COLO668 (cell line): ENCODE measurements at regions not wholly inside any gene's neighbourhood (a gene's known extent, or its start where the extent isn't known, plus 50 kb on each side); places are given as distances from the start of the nearest gene placed in this dataset.

ENCODE experiments used
- DNase-seq: peaks from one replicate; lab custom pipeline; 2025; ENCODE audit not compliant: unreplicated experiment; lab: John Stamatoyannopoulos, UW

DNA sequence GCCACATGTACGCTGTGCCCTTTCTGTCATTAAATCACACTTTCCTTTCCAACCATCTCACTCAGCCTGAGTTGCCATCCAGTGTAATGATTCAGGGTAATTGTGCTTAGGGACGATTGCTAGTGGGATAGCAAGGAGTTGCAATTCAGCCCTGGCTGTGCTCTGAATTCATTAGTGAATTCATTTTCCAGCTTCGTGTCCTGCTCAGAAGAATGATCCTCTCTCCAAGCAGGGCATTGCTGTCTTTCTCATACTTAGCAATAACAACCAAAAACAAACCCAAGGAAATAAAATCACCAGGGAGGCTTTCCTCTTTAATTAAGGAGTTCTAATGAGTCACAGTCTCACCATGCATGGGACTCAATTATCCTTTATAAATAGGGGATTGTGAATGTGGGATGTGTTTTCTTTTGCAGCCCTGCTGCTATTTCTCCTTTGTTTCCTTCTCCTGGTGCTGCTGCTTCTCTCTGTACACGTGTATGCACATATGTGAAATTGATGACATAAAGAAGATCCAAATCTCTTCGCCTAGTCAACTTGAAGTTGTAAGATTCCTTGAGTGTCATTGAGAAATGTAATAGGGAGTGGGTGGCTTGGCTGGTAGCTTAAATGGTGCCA lies 167.0 kb downstream of the TSEN15 start:
- DNase-seq, result no peak

GRCh38 chr1:184219414-184219813 lies 167.4 kb upstream of the C1orf21 start:
- no peak for DNase-seq

DNA sequence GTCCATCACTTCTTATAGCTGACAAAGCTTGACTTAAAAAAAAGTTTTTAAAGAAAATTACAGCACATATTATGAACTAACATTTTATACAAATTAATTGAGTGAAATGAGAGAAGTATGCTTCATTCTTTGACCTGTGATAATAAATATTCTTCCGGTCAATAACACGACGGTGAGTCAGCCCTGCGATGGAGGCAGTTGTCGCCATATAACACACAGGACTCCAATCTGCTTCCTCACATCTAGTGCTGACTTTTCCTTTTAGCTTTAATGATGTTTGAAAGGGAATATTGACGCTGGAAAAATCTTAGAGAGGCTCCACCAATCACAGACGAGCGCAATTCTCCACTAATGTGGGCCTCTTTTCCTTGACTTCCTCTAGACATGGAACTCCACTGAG lies 166.9 kb upstream of the C1orf21 start:
- no peak for DNase-seq

DNA sequence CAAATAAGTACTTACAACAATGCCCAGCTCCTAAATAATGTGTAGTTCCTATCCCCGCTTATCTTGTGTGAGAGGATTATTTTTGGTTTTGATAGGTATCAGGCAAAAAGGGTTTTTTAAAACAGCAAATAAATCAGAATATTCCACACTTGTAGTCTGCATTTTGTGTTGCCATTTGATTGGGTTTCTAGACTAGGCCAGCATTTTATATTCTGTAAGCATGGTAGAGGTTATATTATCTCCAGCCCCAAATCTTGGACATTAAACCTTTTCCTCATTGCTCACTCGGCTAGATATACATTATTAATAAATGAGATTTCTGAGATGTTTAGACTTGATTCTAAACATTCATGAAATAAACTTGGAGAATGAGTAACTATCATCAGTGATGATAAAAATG lies 165.7 kb upstream of the C1orf21 start:
- no peak for DNase-seq

- DNase-seq, result peak; percentile 62
Observed at GRCh38 chr1:184222652-184223052, 164.2 kb upstream of the C1orf21 start.

DNA sequence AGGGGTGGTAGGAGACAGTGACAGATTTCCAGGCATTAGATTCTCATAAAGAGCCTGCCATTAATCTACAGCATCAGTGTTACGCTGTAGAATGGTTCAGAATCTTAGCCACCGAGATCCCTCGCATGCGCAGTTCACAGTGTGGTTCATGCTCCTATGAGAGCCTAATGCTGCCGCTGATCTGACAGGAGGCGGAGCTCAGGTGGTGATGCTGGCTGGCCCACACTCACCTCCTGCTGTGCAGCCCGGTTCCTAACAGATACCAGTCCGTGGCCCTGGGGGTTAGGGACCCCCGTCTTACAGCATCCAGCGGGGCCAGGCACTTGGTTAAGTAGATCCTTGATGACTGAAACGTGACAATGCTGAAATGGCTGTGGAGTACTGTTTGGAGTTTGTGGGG lies 163.6 kb upstream of the C1orf21 start:
- DNase-seq, result no peak

- no peak for DNase-seq
Observed at GRCh38 chr1:184225283-184226099, 161.3 kb upstream of the C1orf21 start.

DNA sequence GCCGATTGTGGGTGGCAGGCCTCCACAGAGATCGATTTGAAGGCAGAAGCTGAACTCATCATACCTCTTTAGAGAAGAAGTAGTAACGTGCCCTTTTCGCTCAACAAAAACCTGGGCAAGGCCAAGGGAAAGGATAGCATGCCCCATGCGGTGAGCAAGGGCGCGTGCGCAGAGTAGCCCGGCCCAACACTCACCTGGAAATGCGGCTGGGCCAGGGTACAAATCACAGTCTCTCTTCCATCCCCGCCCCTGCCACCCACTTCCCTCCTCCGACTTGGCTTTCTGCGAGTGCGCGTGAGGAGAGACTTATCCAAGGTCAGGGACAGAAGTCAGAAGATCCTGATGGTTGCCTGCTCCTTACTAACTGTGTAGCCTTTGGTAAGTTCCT lies 160.7 kb upstream of the C1orf21 start:
- DNase-seq, result no peak

DNA sequence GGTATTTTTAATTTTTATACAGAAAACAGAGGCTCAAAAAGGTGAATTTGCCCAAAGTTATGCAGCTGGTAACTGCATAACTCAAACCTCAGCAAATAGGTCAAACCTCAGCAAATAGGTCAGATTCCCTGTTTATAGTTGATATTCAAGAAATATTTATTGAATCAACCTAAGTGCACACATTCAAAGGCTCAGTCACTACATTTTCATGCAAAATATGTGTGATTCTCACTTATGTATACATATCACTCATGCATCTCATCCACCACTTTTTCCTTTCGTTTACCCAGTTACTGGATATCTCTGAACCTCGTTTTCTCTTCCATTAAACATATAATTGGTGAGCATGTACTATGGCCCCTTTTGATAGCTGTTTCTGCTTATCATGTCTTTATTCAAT lies 158.3 kb upstream of the C1orf21 start:
- DNase-seq, result no peak

DNA sequence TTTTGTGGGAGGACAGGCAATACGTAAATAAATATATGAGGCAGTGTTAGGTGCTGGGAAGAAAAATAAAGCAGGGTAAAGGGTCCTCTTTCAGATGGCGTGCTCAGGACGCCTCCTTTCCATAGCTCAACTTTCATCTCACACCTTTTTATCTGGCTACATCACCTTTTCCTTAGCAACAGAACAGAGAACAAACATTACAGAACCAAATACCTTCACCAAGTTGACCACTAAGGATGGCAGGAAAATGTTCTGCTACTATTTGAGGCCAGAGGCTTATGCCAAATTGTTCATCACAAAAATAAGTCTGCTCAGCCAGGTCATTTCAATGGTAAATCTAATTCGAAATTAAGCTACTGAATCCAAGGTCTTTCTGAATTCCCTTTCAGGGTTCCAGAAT lies 149.2 kb upstream of the C1orf21 start:
- DNase-seq, result no peak

DNA sequence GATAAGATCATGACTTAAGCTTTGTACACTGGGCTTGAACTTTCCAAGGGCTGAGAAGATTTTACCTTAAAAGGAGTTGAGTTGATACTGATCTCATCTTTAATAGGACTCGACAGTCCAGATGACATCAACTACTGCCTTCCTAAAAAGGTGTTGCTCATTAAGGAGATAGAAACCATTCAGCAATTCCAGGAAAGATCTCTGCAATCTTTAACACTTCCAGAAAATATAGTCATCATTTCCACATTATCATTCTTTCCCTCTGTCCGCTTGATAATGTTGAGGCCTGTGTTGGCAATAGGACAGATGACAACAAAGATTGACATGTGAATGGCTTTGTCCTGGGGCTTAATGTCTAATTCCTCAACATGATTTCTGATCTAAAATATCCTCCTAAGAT lies 145.4 kb upstream of the C1orf21 start:
- no peak for DNase-seq

DNA sequence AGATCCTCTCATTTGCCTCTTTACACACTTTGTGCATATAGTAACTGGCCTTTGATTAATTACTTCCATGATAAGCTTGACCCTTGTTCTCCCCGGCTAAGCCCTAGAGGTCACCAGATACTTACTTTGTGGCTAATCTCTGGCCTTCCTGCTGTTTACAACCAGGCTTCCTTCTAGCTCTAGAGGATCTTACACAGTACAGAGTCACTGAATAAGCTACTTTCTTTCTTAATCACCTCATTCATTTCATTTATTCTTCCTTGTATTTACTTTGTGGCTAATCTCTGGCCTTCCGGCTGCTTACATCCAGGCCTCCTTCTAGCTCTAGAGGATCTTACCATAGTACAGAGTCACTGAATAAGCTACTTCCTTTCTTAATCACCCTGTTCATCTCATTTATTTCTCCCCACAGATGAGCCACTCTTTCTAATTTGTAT lies 144.3 kb upstream of the C1orf21 start:
- DNase-seq, result no peak

DNA sequence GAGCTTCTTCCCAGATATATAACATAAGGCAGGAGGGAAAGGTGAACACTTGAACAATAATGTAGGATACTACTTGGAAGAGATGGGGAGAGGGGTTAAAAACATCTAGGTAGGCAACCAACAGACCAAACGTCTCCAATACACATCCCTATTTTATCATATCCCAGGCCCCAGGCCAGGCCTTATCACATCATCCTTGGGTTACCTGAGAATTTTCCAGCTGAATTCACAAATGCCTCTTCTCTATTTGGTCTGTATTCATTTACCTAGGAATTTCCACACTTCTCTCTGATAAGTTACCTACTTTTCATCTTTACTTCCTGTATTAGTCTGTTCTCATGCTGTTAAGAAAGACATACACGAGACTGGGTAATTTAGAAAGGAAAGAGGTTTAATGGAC lies 141.9 kb upstream of the C1orf21 start:
- no peak for DNase-seq

DNA sequence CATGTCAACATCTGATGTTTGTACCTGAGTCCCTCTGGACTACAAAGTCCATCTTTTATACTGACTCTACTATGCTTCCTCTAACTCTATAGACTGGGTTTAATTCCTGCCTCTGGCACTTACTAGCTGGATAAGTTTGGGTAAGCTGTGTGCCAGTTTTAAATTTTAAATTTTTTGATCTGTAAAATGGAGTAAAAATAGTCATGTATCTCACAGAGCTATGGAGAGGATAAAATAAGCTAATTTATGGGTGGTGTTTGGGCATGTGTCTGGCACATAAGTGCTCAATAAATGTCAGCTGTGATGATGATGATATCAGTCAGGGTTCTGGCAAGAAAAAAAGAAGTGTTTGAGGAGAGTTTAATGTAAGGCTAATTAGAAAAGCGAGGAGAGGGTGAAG lies 139.2 kb upstream of the C1orf21 start:
- DNase-seq, result no peak

DNA sequence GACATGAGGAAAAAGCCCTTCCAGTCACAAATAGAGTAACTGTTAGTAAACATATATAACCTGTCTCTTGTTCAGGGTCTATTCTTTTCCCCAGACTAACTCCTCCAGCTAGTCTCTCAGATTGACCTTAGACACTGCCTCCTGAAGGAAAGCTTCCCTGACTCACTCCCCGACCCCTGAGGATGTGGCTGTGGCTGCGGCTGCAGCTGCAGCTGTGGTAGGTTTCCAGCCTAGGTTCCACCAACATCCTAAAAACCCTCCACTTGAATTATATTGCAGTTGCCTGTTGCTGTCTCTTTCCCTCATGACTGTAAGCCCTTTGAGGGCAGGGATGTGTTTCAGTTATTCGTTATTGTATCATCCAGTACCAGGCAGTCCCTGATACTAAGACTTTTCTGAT lies 132.9 kb upstream of the C1orf21 start:
- no peak for DNase-seq

DNA sequence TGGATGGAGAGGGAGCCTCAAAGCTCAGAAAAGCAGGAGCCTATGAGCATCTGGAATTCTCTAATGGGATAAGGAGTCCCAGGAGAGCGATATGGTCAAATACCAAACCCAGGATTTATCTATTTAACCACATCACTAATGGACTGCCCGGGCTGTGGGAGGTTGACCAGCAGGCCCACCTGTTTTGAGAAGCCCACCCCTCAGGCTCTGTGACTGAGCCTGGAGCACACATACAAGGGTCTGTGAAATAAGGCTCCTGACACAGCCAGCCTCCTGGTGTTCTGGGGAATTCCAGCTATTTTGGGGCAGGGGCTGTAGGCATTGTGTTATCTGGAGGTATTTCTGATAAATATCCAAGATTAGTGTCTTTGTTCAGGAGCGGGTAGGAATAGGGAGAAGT lies 132.0 kb upstream of the C1orf21 start:
- DNase-seq, result no peak

- no peak for DNase-seq
Observed at GRCh38 chr1:184255560-184255959, 131.3 kb upstream of the C1orf21 start.

DNA sequence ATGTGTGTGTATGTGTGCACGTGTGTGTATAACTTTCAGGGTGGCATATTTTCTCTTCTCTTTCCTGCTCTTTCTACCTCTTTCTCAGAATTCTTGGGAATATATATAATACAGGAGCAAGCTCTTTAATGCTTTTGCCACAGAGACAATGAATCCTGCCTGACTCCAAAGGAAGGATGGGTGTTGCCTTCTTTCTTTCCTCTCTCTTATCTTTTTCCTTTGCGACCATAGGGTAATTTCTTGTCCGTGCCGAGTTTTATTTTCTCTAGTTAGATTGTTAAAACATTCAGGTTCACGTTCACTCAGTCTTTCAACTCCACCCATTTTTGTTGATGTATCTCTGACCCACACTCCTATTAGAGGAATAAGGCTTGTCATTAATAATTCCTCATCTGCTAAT lies 129.0 kb upstream of the C1orf21 start:
- DNase-seq, result no peak

- no peak for DNase-seq
Observed at GRCh38 chr1:184258525-184258924, 128.3 kb upstream of the C1orf21 start.

DNA sequence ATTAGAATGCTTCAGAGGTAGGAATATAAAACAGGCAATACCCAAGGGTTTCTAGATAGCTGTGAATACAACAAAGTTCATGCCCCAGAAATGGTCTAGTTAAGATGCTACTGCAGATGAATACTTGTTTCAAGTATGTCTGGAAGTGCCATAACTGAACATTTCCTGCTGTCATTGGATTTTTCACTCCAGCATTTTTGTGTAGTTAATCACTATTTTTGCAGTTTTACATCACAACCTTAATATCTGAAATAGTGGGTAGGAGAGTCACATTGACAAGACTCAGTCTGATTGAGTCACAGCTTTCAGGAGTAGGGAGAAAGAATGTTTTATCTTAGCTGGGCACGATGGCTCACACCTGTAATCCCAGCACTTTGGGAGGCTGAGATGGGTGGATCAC lies 126.4 kb upstream of the C1orf21 start:
- no peak for DNase-seq

DNA sequence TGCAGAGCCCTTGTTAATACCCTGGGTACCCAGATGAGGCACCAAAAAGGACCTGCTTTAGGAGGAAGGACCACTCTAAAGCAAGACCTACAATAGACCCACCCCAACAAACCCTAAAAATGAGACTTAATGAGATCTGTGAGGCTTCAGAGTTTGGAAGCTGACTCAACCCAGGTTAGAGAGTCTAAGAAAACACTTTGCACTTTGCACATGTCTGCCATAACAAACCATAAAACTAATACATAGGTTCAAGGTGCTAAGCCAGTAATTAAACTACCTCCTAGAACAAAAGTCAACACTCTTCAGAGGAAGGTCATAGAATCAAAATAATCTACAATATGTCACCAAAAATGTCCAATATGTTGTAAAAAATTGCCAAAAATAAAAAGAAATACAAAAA lies 124.7 kb upstream of the C1orf21 start:
- DNase-seq, result no peak

DNA sequence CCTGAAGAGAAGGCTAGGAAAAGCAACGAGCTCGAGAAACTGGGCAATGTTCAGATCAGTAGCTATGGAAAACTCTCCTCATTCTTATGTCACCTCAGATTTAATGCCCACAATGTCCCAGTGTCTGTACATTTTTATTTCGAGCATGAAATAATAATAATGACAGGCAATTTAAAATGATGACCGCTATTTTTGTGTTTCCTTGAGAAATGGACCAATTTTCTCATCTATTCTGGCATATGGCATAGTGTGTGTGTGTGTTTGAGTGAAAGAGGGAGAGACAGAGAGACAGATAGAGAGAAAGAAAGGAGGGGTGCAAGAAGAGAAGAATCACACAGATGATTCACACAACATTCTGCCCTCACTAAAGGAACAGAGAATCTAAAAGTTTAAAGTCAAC lies 119.1 kb upstream of the C1orf21 start:
- no peak for DNase-seq

GRCh38 chr1:184270556-184270955 lies 116.3 kb upstream of the C1orf21 start:
- DNase-seq, result no peak
